HCT116 (cell line): ENCODE measurements at regions not wholly inside any gene's neighbourhood (a gene's known extent, or its start where the extent isn't known, plus 50 kb on each side); places are given as distances from the start of the nearest gene placed in this dataset.
A peak's percentile ranks its signal among the peaks of the same experiment; 100 is the strongest.
"Not testable (repeated sequence)": the region's sequence is repeated elsewhere in the genome, so short reads cannot be mapped to it uniquely, and the experiment has no call there.

Experiments
- ATAC-seq: fragments of 200-7000 bp; cut with Tn5 transposase; 2 replicates; pipeline ENCODE4 v1.9.1; 2020; ENCODE audit warnings: mild to moderate bottlenecking, moderate library complexity
- BruUV-seq: library from RNA; stranded (reverse); fragments of 400-500 nt; replicated peaks from 2 replicates; lab custom pipeline; 2021; lab: Mats Ljungman, UMichigan
- CTCF ChIA-PET: fragments of 300-600 bp; sonication (Branson Sonifier 250); formaldehyde crosslinking; loops from one replicate; lab custom pipeline; 2021; ENCODE audit warnings: antibody characterized with exemption; lab: Charles Lee
- POLR2A ChIA-PET: fragments of 300-600, 350-600 bp; sonication (Branson Sonifier 250); formaldehyde crosslinking; loops from one replicate; lab custom pipeline; 2021; ENCODE audit warnings: antibody characterized with exemption; lab: Charles Lee
- RAD21 ChIA-PET, 2 experiments: fragments of 300-600 bp; sonication (Branson Sonifier 250); formaldehyde crosslinking; loops; one replicate each; lab custom pipeline; 2023; ENCODE audit warnings: low total read pairs in 2 of 2; ENCODE audit not compliant: uncharacterized antibody in 2 of 2, unreplicated experiment in 2 of 2, low non-redundant PET in 1 of 2; lab: Charles Lee
- DNase-seq: peaks from one replicate; pipeline ENCODE4 v3.0.0-alpha.2; 2010; ENCODE audit warnings: low read depth, low spot score
- H2AFZ ChIP-seq: fragments of 200-600 bp; shearing (Covaris generic), sonication (generic); 2 replicates; pipeline ENCODE4 v1.6.1; 2017; ENCODE audit warnings: low read depth, mixed run types, mixed read lengths, antibody characterized with exemption, low read length; ENCODE audit not compliant: poor library complexity, severe bottlenecking
- H3K27ac ChIP-seq: 2 replicates; pipeline ENCODE4 v1.5.1; 2012; ENCODE audit warnings: low read depth, low read length
- H3K27me3 ChIP-seq: fragments of 200-600 bp; sonication (generic); 2 replicates; pipeline ENCODE4 v1.6.1; 2016; ENCODE audit warnings: mixed run types, low read length, mixed read lengths; ENCODE audit not compliant: insufficient read depth
- H3K36me3 ChIP-seq, 2 experiments: fragments of 200-500 bp in 1 of 2; fragments of 200-600 bp in 1 of 2; sonication (Bioruptor generic) in 1 of 2; sonication (generic) in 1 of 2; 2 replicates each; pipeline versions ENCODE4 v1.5.1 to v1.6.1; 2014 to 2016; ENCODE audit warnings: low read length in 2 of 2, inconsistent platforms in 1 of 2, mixed read lengths in 1 of 2, mixed run types in 1 of 2; ENCODE audit not compliant: insufficient read depth in 2 of 2, control insufficient read depth in 1 of 2
- H3K4me1 ChIP-seq, 2 experiments: fragments of 200-600 bp in 1 of 2; sonication (generic) in 1 of 2; 2 replicates each; pipeline versions ENCODE4 v1.5.1 to v1.6.1; 2012 to 2017; ENCODE audit warnings: low read length in 2 of 2, inconsistent platforms in 1 of 2, mild to moderate bottlenecking in 1 of 2, mixed read lengths in 1 of 2, mixed run types in 1 of 2, moderate library complexity in 1 of 2; ENCODE audit not compliant: insufficient read depth in 2 of 2, control insufficient read depth in 1 of 2
- H3K4me2 ChIP-seq: fragments of 200-600 bp; sonication (generic); 2 replicates; pipeline ENCODE4 v1.6.1; 2017; ENCODE audit warnings: mixed run types, low read length, mixed read lengths
- H3K4me3 ChIP-seq, 2 experiments: fragments of 200-600 bp in 1 of 2; sonication (generic) in 1 of 2; replicated peaks in 1 of 2; 2 replicates each; pipeline ENCODE4 v1.5.1; 2011 to 2016; ENCODE audit warnings: low read length in 2 of 2, control low read depth in 1 of 2, low read depth in 1 of 2, mild to moderate bottlenecking in 1 of 2, mixed read lengths in 1 of 2, mixed run types in 1 of 2
- H3K79me2 ChIP-seq: fragments of 200-600 bp; sonication (generic); 2 replicates; pipeline ENCODE4 v1.6.1; 2017; ENCODE audit warnings: mild to moderate bottlenecking, mixed run types, low read length, moderate library complexity, mixed read lengths; ENCODE audit not compliant: insufficient read depth
- H3K9ac ChIP-seq: fragments of 200-600 bp; sonication (generic); 2 replicates; pipeline ENCODE4 v1.6.1; 2016; ENCODE audit warnings: low read length, mixed read lengths
- H3K9me2 ChIP-seq: fragments of 200-600 bp; sonication (generic), shearing (Covaris generic); 2 replicates; pipeline ENCODE4 v1.6.1; 2017; ENCODE audit warnings: mixed run types, mild to moderate bottlenecking, moderate library complexity; ENCODE audit not compliant: insufficient read depth
- H3K9me3 ChIP-seq, 2 experiments: fragments of 200-500 bp in 1 of 2; fragments of 200-600 bp in 1 of 2; sonication (Bioruptor generic) in 1 of 2; sonication (generic) in 1 of 2; 2 replicates each; pipeline ENCODE4 v1.6.1; 2014 to 2017; ENCODE audit warnings: low read length in 2 of 2, mixed read lengths in 2 of 2, inconsistent platforms in 1 of 2, low read depth in 1 of 2, mild to moderate bottlenecking in 1 of 2, mixed run types in 1 of 2, moderate library complexity in 1 of 2; ENCODE audit not compliant: control insufficient read depth in 1 of 2, insufficient read depth in 1 of 2
- H4K20me1 ChIP-seq: fragments of 200-600 bp; sonication (generic), shearing (Covaris generic); 2 replicates; pipeline ENCODE4 v1.6.1; 2017; ENCODE audit warnings: mixed run types, mild to moderate bottlenecking, moderate library complexity; ENCODE audit not compliant: insufficient read depth
- CEBPB ChIP-seq: IDR thresholded peaks from 2 replicates; pipeline ENCODE4 v1.6.1; 2012; ENCODE audit warnings: low read depth
- EGR1 ChIP-seq: IDR thresholded peaks from 2 replicates; pipeline ENCODE4 v1.6.1; 2012; ENCODE audit warnings: low read depth
- FOSL1 ChIP-seq: IDR thresholded peaks from 2 replicates; pipeline ENCODE4 v1.6.1; 2012; ENCODE audit warnings: low read depth
- JUND ChIP-seq: IDR thresholded peaks from 2 replicates; pipeline ENCODE4 v1.6.1; 2012
- SP1 ChIP-seq: IDR thresholded peaks from 2 replicates; pipeline ENCODE4 v1.6.1; 2012; ENCODE audit warnings: low read depth
- ZBTB33 ChIP-seq: IDR thresholded peaks from 2 replicates; pipeline ENCODE4 v1.6.1; 2011; ENCODE audit warnings: mild to moderate bottlenecking, low read length, moderate library complexity; ENCODE audit not compliant: insufficient replicate concordance; ENCODE audit errors: extremely low read depth
- ZFX ChIP-seq: fragments of 450-650 bp; IDR thresholded peaks from 2 replicates; pipeline ENCODE4 v1.6.1; 2017
- ZNF274 ChIP-seq: fragments of 200-500 bp; sonication (Bioruptor generic); IDR thresholded peaks from 2 replicates; pipeline ENCODE4 v1.6.1; 2014; ENCODE audit warnings: mild to moderate bottlenecking, low read depth, low read length, inconsistent platforms
- intact Hi-C: fragments of 100-400 bp; cut with micrococcal nuclease; formaldehyde crosslinking; loops from 2 replicates; pipeline ENCODE4 v1.10.0; 2022

DNA sequence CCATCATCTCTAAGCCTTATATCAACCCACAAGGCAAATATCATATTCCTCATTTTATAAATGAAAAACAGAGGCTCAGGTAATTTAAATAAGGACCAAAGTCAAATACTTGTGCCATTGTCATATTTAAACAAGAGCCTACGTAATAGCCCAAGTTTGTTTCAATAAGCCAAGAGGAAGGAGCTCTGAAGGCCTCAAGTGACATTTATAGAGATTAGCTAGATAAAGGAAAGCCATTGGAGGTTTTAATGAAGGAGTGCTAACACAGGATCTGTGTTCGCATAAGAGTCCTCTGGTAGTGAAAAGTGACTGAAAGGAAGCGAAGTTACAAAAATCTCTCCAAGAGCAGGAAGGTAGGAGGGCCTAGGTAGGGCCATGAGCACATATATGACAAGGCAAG is 384.9 kb upstream of the NOCT start (continued):
- TF ChIP-seq CEBPB, result no peak

DNA sequence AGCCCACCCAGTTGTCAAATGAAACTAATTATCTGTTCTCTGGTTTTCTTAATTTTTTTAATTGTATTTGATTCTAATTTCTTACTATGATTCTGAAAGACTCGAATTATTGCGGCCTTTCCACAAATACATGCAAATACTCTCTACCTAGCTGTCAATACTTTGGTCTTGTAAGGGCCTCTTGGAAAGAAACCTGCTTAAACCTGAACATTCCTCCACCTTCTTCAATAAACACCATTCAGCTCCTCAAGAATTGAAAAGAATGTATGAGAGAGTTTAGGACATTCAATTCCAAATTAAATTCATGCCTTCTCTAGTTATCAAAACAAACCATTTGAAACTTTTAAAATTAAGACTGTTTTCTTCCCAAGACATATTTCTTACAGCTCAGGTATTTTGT is 385.9 kb upstream of the NOCT start:
- ChIA-PET CTCF (no interaction called here), RAD21 (no interaction called here), POLR2A (no interaction called here)
- Histone ChIP-seq H4K20me1 (no peaks in the 10 kb centered on the region), H3K4me2 (no peak overlapping the region), H3K9ac (no peak overlapping the region), H3K4me3 (no peak overlapping the region), H3K79me2 (no peaks in the 10 kb centered on the region), H3K27ac (no peak overlapping the region), H3K9me2 (no peaks in the 10 kb centered on the region), H2AFZ (no peak overlapping the region), H3K9me3 (no peaks in the 10 kb centered on the region), H3K27me3 (no peaks in the 10 kb centered on the region), H3K36me3 (no peaks in the 10 kb centered on the region), H3K4me1 (peaks cover 0 to 6% of the 10 kb centered on the region in 2 experiments; a peak in 1 of 4 replicates)
- no TSS peak for BruUV-seq
- intact Hi-C loops, result no loop called here
- DNase-seq (no peak), ATAC-seq (no peak)
- TF ChIP-seq CEBPB, result no peak
- TF ChIP-seq SP1, result no peak
- no peak for TF ChIP-seq ZNF274

DNA sequence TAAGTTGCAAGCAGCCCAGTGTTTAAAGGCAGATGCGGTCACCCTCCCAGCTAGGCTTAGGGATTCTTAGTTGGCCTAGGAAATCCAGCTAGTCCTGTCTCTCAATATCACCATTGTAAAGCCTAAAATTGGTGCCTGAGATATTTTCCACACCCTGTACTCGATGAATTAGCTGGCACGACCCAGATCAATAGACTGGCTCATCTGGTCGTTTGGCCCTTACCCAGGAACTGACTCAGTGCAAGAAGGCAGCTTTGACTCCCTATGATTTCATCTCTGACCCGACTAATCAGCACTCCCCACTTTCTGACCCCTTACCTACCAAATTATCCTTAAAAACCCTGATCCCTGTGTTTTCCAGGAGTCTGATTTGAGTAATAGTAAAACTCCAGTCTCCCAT is 384.9 kb upstream of the SLC7A11 start:
- no peaks in the 10 kb centered on the region for H3K79me2 ChIP-seq
- H4K20me1 ChIP-seq, result no peaks in the 10 kb centered on the region
- BruUV-seq, result no TSS peak
- H3K9me2 ChIP-seq, result no peaks in the 10 kb centered on the region
- no peaks in the 10 kb centered on the region for H3K36me3 ChIP-seq
- intact Hi-C loops, result no loop called here
- ChIA-PET RAD21 (no interaction called here), CTCF (no interaction called here), POLR2A (no interaction called here)
- H3K9me3 ChIP-seq, result no peaks in the 10 kb centered on the region
- H3K27me3 ChIP-seq, result no peaks in the 10 kb centered on the region
- ATAC-seq (peak; percentile 47; the same call in 1 of the 2 replicates), DNase-seq (no peak)
- TF ChIP-seq ZFX (no peak), ZBTB33 (no peak), EGR1 (no peak), JUND (peak; percentile 9; the same call in 1 of the 2 replicates), FOSL1 (peak; percentile 45)
- H2AFZ ChIP-seq, result no peak overlapping the region
- H3K4me1 ChIP-seq, result peaks cover 0 to 6% of the 10 kb centered on the region in 2 experiments; a peak in 1 of 4 replicates
- H3K9ac ChIP-seq, result no peak overlapping the region
- H3K4me3 ChIP-seq, result no peak overlapping the region
- H3K27ac ChIP-seq, result no peak overlapping the region
- no peak overlapping the region for H3K4me2 ChIP-seq

DNA sequence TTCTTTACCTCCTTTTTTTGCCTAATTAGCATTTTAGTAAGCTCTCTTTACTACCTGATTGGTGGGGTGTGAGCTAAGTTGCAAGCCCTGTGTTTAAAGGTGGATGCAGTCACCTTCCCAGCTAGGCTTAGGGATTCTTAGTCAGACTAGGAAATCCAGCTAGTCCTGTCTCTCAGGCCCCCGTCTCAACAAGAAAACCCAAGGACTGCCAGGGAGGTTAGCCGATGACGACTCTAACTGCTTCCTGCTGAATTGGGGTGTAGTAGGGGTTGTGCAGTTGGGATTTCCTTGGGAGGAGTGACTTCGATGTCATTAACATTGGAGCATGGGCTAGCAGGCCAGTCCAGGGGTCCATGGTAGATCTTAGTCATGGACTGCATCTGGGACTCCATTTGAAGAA is 380.2 kb upstream of the SLC7A11 start:
- CTCF ChIA-PET, H3K79me2 ChIP-seq, RAD21 ChIA-PET, H3K9me3 ChIP-seq, H3K4me1 ChIP-seq, intact Hi-C loops, H3K4me2 ChIP-seq, H3K27me3 ChIP-seq, BruUV-seq, H4K20me1 ChIP-seq, DNase-seq, H3K9ac ChIP-seq, H2AFZ ChIP-seq, H3K36me3 ChIP-seq, H3K4me3 ChIP-seq, H3K9me2 ChIP-seq, ATAC-seq, H3K27ac ChIP-seq, POLR2A ChIA-PET: not testable (repeated sequence)
